Activated CD4-positive, alpha-beta T cell treated with anti-CD3 and anti-CD28 coated beads, Interleukin-2, amount 10 ng/mL, durations not matched to agents 24 days and 14 days (primary cell): ENCODE measurements at regions not wholly inside any gene's neighbourhood (a gene's known extent, or its start where the extent isn't known, plus 50 kb on each side); places are given as distances from the start of the nearest gene placed in this dataset.

Experiments used
- DNase-seq: peaks from one replicate; pipeline ENCODE4 v3.0.0; 2022
- H3K27ac Mint-ChIP-seq: one replicate; pipeline ENCODE4 v1.8.0; 2022; ENCODE audit warnings: mild to moderate bottlenecking, mixed read lengths
- H3K27me3 Mint-ChIP-seq: one replicate; pipeline ENCODE4 v1.8.0; 2022; ENCODE audit warnings: mixed read lengths
- H3K36me3 Mint-ChIP-seq: one replicate; pipeline ENCODE4 v1.8.0; 2022; ENCODE audit warnings: low read depth, mild to moderate bottlenecking, mixed read lengths
- H3K4me1 Mint-ChIP-seq: one replicate; pipeline ENCODE4 v1.8.0; 2021; ENCODE audit warnings: mixed read lengths
- H3K4me3 Mint-ChIP-seq: one replicate; pipeline ENCODE4 v1.8.0; 2022; ENCODE audit warnings: mild to moderate bottlenecking, moderate library complexity, mixed read lengths
- H3K9me3 Mint-ChIP-seq: one replicate; pipeline ENCODE4 v1.8.0; 2021; ENCODE audit warnings: mixed read lengths
- intact Hi-C: fragments of 100-400 bp; cut with micrococcal nuclease; formaldehyde crosslinking; loops from one replicate; pipeline ENCODE4 v1.15.1; 2023

- Mint-ChIP-seq H3K9me3 (no peaks in the 10 kb centered on the region), H3K27ac (no peak overlapping the region), H3K36me3 (no peaks in the 10 kb centered on the region), H3K27me3 (no peaks in the 10 kb centered on the region), H3K4me1 (no peaks in the 10 kb centered on the region), H3K4me3 (no peak overlapping the region)
- intact Hi-C loops = no loop called here
- no peak for DNase-seq
Measured at GRCh38 chr4:65747386-65747785, 77.1 kb upstream of the EPHA5 start.

- DNase-seq = no peak
- H3K27me3 Mint-ChIP-seq = no peaks in the 10 kb centered on the region
- H3K9me3 Mint-ChIP-seq = no peaks in the 10 kb centered on the region
- no peak overlapping the region for H3K27ac Mint-ChIP-seq
- no peaks in the 10 kb centered on the region for H3K36me3 Mint-ChIP-seq
- intact Hi-C loops = no loop called here
- H3K4me1 Mint-ChIP-seq = no peaks in the 10 kb centered on the region
- no peak overlapping the region for H3K4me3 Mint-ChIP-seq
Measured at GRCh38 chr4:65738134-65738533, 67.8 kb upstream of the EPHA5 start.

- DNase-seq = no peak
- Mint-ChIP-seq H3K4me3 (no peak overlapping the region), H3K36me3 (no peaks in the 10 kb centered on the region), H3K4me1 (no peaks in the 10 kb centered on the region), H3K27ac (no peak overlapping the region), H3K9me3 (no peaks in the 10 kb centered on the region), H3K27me3 (no peaks in the 10 kb centered on the region)
- intact Hi-C loops = no loop called here
Measured at GRCh38 chr4:65737672-65738071, 67.4 kb upstream of the EPHA5 start.

GRCh38 chr4:65724973-65725372 is 54.7 kb upstream of the EPHA5 start:
- intact Hi-C loops = no loop called here

More at GRCh38 chr4:65724973-65725372, 54.7 kb upstream of the EPHA5 start:
- Mint-ChIP-seq H3K27ac (no peak overlapping the region), H3K27me3 (no peaks in the 10 kb centered on the region), H3K9me3 (peaks cover 19% of the 10 kb centered on the region), H3K4me3 (no peak overlapping the region), H3K36me3 (no peaks in the 10 kb centered on the region), H3K4me1 (no peaks in the 10 kb centered on the region)
- no peak for DNase-seq
